GM18873 (cell line): ENCODE measurements at regions not wholly inside any gene's neighbourhood (a gene's known extent, or its start where the extent isn't known, plus 50 kb on each side); places are given as distances from the start of the nearest gene placed in this dataset.

Experiments used
- ATAC-seq: cut with Tn5 transposase; IDR thresholded peaks from one replicate; pipeline ENCODE4 v1.9.1; 2021; ENCODE audit warnings: mild to moderate bottlenecking, moderate library complexity, moderate number of reproducible peaks; ENCODE audit not compliant: unreplicated experiment, low FRiP score

DNA sequence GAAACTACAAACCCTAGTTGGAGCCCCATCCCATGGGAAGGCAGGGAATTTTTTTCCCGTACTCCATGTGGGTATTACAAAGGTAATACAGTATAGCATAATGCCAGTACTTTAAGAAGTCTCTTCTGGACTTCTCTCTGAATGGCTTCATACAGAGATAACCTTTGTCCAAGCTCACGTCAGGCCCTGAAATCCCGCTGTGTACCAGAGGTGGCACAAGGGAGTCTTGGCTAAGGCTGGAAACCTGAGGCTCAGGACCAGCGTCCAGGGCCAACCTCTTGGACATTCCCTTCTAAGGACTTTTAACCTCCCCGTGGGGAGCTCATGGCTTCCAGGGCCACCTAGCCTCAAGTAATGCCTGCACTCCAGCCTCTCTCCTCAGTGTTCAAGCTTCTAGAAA, 338.9 kb upstream of the FAM241A start:
- ATAC-seq, result no peak

DNA sequence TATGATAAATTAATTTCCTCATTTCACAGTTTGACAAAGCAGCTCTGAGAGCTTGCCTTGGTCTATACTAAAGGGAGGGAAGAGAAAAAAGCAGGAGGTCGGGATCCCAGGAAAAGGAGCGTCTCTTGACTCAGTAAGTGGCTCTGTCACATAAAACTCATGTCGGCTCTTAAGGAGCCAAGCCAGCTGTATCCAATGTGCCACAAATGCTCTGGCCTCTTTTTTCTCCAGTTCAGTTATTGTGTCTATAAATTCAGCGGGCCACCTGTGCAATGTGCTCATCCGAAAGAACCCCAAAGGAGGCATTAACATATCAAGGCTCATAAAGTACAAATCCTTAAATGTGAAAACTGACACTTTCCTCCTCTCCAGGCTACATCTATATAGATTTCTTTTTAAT, 337.7 kb upstream of the FAM241A start:
- no peak for ATAC-seq

DNA sequence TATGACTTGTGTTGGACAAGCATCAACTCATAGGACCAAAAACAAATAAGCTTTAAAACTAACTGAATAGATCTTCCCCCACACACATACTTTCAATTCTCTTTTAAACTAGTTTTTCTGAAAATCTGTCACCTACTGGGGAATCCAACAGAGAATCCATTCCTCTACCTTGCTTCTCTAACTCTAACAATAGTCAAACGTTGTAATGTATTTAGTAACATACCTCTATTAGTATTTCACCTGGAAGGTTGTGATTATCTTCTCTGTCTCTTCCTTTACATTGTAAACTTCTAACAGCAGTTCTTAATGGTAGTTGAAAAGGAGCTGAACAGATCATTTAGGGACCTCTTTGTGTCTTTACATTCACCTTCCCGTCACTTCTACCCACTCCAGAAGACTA, 337.1 kb upstream of the FAM241A start:
- ATAC-seq, result no peak

DNA sequence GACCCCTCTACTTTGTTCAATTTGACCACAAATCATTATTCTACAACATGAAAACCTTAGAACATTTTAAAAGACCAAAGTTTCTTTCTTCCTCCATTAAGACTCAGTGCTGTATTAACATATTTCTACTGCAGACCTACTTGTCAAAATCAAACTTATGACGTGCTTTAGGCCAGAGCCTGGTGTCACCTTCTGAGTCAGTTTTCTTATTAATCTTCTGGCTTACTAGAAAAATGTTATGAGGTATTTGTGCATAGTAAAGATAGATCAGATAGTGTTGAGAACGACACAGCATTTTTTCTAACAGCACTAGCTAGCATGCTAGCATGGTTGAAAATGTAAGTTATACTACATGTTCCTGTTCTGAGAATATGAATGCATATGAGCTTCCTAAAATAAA, 333.6 kb upstream of the FAM241A start:
- ATAC-seq, result no peak

DNA sequence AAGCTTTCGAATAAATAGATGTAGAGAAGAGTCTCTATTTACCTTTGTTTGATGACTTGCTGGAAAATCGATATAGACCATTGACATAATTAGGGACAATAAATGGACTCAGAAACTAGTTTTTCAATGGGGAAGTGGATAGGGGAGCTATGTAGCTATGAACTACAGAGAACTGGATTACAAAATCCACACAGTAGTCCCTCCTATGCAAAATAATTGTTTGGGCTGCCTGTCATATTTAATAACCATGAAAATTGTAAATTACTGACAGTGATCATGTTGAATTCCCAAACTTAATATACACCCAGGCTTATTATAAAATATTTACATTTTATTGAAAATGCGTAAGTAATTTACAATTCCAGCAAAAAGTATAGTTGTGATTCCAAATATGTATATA, 333.1 kb upstream of the FAM241A start:
- ATAC-seq, result no peak

DNA sequence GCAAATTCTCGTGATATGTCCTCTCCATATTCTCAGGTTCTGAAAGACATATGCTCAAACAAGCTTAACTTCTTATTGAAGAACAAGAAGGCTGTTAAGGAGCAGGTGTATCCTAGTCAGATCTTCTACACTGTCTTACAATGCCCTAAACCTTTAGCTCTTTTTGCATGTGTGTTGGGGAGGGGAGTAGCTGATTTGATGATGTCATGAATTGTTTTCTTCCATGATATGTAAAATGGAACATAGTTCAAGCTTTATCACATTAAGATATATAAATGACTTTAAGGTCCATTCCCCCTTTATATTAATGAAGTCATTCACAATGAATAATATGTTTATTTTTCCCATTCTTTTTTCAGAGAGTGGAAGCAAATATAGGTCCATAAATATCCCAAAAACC, 332.5 kb upstream of the FAM241A start:
- ATAC-seq, result no peak

DNA sequence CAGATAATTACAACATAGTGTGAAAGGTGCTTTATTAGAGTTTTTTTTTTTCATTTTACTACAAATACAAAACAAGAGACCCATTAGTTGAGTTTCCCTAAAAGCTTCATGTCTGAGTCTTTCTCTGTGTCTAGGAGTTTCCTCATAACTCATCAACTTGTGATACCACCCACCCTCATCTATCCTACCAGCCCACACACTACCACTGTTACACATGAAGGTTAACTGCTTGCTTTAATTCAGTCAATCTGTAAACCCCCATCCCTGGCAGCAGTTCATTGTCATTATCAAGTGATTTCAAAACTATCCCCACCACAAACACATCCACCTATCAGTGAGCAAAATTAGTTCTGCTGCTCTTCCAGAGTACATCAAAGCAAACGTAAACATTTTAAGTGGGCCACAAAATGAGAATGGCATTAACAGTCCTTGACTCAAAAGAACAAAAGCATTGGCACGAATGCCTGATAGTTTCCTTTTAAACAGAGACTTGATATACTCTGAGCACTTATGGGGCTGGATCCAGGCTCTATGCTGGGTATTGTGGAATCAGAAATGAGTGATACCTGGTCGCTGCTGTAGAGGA, 331.6 kb upstream of the FAM241A start:
- ATAC-seq, result no peak

DNA sequence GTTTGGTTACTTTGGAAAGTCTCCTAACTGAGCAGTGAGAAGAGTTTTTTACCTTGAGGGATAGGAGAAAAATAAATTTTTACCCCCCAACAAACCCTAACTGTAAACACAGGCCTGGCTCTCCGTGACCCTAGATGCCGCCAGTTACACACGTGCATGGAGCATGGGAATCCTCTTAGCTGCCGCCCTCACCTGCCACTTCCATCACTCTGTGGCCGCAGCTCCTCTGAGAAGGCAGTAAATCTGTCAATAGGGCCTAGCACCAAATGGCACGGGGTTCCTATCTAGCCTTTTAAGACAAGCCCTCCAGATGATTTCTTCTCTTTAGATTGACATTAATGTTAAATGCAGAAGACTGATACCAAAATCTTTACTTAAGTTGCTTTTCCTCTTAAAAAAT, 330.3 kb upstream of the FAM241A start:
- no peak for ATAC-seq

DNA sequence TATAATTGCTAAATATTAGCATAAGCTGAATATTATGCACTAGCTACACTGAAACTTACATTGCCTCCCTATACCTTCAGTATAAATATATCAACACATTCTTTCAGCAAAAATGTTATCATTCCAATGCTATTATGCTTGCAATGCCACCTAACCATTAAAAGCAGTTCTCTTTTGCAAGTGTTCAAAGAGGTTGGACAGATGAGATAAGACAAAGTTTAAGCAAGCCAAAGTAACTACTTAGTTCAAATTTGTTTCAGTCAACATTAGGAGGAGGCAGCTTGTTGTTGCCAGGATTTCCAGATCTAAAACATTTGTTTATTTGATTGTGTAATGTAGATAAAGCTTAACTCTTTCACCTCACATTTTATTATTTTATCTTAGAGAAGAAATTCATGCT, 323.9 kb upstream of the FAM241A start:
- ATAC-seq, result no peak

DNA sequence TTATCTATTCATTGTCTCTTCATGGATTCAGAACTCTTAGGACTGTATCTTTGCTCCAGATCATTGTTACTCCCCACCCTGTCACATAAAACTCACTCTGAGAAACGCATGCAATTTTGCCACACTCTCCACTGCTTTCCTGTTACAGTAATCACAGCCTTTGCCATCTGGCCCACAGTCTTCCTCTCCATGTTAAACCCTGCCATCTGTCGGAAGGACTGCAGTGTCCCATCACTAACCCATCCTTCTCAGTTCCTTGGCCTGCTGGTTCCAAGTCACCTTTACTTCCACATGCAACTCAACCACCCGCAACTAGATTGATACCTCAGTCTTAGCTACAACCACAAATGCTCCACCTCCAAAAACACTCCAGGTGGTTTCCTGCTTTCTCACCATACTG, 308.7 kb upstream of the FAM241A start:
- ATAC-seq, result no peak

DNA sequence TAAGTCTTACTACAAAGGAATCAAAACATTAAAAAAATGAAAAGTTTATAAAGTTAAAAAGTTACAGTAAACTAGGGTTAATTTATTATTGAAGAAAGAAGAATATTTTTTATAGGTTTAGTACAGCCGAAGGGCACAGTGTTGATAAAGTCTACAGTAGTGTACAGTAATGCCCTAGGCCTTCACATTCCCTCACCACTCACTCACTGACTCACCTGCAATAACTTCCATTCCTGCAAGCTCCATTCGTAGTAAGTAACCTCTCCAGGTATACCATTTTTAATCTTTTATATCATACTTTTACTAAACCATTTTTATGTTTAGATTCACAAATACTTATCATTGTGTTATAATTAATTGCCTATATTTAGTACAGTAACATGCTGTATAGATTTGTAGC, 307.5 kb upstream of the FAM241A start:
- no peak for ATAC-seq

DNA sequence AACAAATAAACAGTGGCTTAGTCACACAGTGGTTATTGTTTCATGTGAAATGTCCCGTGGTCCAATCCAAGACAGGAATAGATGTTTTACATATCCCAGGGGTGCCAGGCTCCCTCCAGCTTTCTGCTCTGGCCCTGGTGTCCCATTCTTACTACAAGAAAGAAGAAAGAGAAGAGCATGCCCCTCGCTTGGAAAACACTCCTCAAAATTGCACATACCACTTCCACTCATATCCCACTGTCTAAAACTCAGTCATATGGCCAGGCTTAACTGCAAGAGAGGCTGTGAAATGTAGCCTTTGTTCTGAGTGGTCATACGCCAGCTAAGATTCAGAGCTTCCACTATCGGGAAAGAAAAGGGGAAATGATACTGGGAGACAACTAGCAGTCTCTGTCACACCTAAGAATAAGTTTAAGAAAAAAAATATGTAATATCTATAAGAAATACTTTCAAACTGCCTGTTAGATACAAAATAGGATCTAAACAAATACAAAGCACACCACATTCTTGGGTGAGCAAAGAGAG, 306.8 kb upstream of the FAM241A start:
- ATAC-seq, result peak; percentile 64

DNA sequence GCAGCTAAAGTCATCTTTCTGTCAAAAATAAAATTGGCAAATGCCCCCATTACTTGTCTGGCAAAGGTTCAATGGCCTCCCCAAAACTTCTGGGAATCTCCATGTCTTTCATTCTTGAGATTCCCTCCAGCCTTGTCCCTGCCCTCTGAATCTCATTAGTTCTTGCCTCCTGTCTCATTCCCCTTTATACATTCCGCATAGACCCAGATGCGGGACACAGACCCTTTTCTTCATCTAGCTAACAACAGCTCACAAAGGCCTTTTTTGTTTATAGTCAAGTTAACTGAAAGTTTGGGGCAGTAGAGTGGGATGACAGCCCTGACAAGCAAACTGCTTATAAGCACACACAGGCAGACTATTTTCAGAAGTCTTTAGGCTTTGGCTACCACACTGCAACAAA, 306.1 kb upstream of the FAM241A start:
- ATAC-seq, result no peak

DNA sequence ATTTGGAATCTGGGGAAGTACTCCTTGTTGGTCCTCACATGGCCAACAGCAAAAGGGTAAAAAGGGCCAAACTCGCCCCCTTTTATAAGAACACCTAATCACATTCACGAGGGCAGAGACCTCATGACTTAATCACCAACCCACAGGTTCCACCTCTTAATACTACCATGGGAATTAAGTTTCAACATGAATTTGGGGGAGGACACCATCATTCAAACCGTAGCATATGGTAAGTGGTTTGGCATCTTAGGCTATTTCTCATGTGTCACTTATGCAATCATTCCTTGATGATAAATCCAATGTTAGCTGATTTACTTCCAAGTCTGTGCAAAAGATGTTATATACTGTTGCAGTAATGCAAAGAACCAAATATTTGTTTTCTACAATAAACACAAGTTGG, 302.9 kb upstream of the FAM241A start:
- ATAC-seq, result no peak

DNA sequence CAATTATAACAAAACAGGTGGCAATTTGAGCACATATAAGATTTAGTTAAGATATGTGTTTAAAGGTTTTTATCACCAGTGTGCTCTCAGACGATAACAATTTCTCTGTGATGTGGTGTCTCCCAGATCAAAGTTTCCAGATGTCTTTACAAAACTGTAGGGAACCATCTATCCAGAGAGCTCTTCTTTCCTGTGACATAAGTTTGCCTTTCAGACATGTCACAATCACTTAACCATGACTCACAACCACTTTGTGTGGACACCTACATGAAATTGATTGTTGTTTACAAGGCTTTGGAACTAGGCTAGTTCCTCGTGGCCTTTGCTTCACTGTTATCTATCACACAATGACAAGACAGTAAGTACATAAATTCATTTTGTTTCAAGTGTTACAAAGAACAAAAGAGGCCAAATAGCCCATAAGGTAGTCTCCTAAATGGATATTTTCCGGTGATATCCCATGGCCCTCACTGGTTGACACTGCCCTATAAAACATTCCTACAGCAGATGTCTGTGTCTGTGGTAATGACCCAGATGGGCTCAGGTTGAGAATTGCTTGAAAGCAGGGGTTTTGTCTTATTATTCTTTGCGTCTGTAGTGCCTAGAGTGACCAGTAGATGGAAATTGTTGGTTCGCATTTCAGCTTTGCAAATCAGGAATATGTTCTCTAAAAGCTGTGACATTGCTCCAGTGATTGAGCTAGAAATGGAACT, 297.8 kb upstream of the FAM241A start:
- ATAC-seq, result no peak

DNA sequence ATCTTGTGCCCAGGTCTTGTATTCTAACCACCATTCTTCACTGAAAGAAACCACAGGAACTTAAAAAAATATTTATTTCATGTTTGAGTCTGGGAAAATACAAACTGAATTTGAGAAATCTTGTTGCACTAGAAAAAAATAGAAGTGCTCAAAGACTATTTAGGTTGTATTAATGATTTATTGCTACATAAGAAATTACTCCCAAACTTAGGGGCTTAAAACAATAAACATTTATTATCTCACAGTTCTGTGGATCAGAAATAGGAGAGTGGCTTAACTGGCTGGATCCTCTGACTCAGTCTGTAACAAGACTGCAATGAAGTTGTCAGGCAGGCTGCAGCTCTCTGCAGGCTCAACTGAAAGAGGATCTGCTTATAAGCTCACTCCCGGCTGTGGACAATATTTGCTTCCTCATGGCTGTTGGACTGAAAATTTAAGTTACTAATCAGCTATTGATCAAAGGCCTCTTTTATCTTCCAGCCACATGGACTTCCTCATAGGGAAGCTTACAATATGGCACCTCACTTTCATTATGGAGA, 295.4 kb upstream of the FAM241A start:
- no peak for ATAC-seq

DNA sequence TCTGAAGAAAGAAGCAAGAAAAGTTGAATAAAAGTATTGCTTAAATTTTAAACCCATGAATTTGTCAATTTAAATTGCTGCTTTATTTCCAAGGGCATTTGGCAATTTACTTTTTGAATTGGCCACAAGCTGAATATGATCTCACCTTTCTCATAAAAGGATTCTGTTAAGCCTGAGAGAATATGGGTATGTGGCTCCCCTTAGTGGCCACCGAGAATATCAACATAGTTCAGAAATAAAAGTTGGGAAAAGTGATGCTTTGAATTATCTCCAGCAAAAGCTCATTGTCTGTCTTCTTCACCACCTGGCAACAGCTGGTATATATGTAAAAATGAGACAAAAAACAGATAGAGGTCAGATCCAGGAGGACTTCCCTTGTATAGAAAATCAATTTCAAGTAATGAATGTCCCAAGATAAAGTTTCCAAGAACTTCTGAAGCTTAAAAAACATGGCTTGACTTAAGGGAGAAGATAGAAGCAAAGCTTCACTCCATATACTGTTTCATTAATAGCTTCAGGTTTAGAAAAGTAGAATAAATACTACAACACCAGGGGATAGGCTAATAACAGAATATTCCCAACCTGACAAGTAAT, 290.7 kb upstream of the FAM241A start:
- peak; percentile 60 for ATAC-seq

DNA sequence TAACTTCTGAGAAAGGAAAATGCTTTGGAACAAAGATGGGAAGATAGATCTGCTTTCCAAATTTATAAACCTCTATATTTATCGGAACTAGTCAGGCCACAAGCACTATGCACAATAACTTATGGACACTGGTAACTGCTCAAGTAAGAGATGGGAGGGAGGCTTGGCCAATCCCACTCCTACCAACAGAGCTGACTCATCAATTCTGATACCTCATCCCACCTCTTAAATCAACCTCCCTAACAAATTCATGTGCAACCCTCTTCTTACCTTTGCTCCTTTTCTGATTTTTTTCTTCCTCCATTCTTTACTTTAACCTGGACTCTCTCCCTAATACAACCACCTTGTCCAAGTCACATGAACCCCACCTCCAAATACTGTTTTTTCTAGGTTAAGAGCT, 289.9 kb upstream of the FAM241A start:
- no peak for ATAC-seq

DNA sequence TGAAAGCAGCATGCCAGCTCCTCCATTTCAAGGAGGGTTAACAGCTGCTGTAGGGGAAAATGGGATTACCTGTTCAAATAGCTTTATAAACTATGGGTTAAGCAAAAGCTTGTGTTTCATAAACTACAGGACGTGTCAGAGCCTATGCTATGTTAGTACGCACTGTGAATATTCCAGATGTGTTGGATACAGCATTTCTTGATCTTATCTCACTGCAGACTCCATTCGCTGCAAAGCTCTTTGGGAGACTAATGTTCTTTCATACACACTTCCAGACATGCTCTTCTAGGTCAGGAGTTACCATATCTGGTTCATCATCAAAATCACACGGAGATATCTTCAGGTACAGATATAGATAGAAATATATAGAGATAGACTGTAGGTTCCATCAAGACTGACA, 281.2 kb upstream of the FAM241A start:
- no peak for ATAC-seq

DNA sequence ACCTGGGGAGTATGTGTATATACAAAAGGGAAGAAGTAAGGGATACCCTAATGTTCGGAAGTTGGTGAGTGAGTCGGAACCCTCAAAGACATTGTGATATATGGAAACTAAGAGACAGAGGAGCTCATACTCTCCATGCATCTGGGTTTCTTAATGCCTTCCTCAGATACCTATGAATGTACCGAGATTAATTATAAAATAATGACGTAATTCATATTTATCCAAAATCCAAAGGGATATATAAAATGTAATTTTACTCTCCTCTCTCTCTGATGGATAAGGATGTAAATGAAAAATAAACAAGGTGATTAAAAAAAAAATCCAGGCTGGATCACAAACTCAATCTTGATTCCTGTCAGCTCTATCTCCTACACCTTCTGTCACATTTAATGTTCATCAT, 275.9 kb upstream of the FAM241A start:
- ATAC-seq, result no peak

DNA sequence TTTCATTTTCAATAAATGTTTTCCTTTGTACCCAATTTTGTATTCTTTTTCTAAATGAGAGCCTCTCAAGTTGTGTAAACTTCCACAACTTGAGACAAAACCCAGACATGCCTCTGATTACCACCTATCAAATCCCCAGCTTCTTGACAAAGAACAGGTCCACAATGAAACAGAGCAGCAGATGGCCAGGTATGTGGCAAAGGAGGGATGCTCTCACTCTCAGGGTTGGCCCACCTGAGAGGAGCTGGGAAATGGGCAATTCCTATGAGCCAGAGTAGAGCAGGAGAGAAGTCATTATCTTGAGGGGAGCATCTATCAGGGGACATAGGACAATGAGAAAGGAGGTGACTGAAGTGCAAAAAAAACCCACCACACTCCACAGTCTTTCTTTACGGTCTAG, 273.5 kb upstream of the FAM241A start:
- ATAC-seq, result no peak

DNA sequence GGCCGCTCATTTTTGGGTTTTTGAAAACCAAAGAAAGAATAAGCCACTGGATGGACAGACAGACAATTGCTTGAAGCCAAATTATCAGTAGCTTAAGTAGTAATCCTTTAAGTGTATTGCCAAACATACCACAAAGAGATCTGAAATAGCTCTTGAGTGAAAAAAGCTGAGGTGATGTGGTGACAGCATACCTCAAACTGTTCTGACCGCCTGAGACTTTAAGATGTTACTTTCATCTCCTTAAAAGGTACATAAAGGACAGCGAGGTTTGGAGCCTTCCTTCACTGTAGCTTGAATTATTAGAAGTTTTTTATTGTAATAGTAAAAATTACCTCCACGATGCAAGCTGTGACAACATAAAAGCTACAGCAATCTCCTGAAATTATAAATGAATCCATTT, 271.5 kb upstream of the FAM241A start:
- ATAC-seq, result no peak
